Mesenchymal stem cell (in vitro differentiated cells and primary cell): ENCODE measurements at regions not wholly inside any gene's neighbourhood (a gene's known extent, or its start where the extent isn't known, plus 50 kb on each side); places are given as distances from the start of the nearest gene placed in this dataset.
A peak's percentile ranks its signal among the peaks of the same experiment; 100 is the strongest.

ENCODE experiments used
- DNase-seq: peaks from one replicate; pipeline ENCODE4 v3.0.0-alpha.2; 2013
- H2AFZ ChIP-seq: one replicate; pipeline ENCODE4 v1.6.1; 2013; ENCODE audit warnings: low read depth, mild to moderate bottlenecking, control low read depth, inconsistent platforms, low read length, moderate library complexity
- H2AK5ac ChIP-seq: 2 replicates; pipeline ENCODE4 v1.6.1; 2013; ENCODE audit warnings: low read length, moderate library complexity, mild to moderate bottlenecking, inconsistent platforms; ENCODE audit not compliant: severe bottlenecking
- H2BK120ac ChIP-seq: one replicate; pipeline ENCODE4 v1.6.1; 2013; ENCODE audit warnings: low read depth, mild to moderate bottlenecking, inconsistent platforms, low read length, moderate library complexity
- H2BK12ac ChIP-seq, 2 experiments: one replicate each; pipeline ENCODE4 v1.6.1; 2013; ENCODE audit warnings: inconsistent platforms in 2 of 2, low read length in 2 of 2, mild to moderate bottlenecking in 2 of 2, moderate library complexity in 2 of 2, control low read depth in 1 of 2
- H2BK15ac ChIP-seq: one replicate; pipeline ENCODE4 v1.6.1; 2013; ENCODE audit warnings: mild to moderate bottlenecking, low read depth, inconsistent platforms; ENCODE audit not compliant: poor library complexity, severe bottlenecking
- H2BK5ac ChIP-seq: 2 replicates; pipeline ENCODE4 v1.6.1; 2013; ENCODE audit warnings: low read depth, mild to moderate bottlenecking, low read length, control low read depth, inconsistent platforms; ENCODE audit not compliant: poor library complexity, severe bottlenecking
- H3K14ac ChIP-seq, 2 experiments: one replicate each; pipeline ENCODE4 v1.6.1; 2013; ENCODE audit warnings: inconsistent platforms in 2 of 2, low read length in 2 of 2, control low read depth in 1 of 2, mild to moderate bottlenecking in 1 of 2, moderate library complexity in 1 of 2
- H3K18ac ChIP-seq, 2 experiments: one replicate each; pipeline ENCODE4 v1.6.1; 2013; ENCODE audit warnings: inconsistent platforms in 2 of 2, low read length in 2 of 2, control low read depth in 1 of 2, low read depth in 1 of 2, mild to moderate bottlenecking in 1 of 2
- H3K23ac ChIP-seq, 2 experiments: one replicate each; pipeline ENCODE4 v1.6.1; 2013; ENCODE audit warnings: inconsistent platforms in 2 of 2, low read length in 2 of 2, mild to moderate bottlenecking in 2 of 2, moderate library complexity in 2 of 2, control low read depth in 1 of 2
- H3K27ac ChIP-seq: 2 replicates; pipeline ENCODE4 v1.5.1; 2013; ENCODE audit warnings: mild to moderate bottlenecking, moderate library complexity, low read length, control low read depth, inconsistent platforms; ENCODE audit not compliant: poor library complexity, severe bottlenecking
- H3K27me3 ChIP-seq, 2 experiments: 2 replicates each; pipeline versions ENCODE4 v1.6.1 to v1.7.0; 2013; ENCODE audit warnings: low read length in 2 of 2, mild to moderate bottlenecking in 2 of 2, moderate library complexity in 2 of 2, control low read depth in 1 of 2, inconsistent platforms in 1 of 2; ENCODE audit not compliant: control insufficient read depth in 1 of 2, insufficient read depth in 1 of 2
- H3K36me3 ChIP-seq, 2 experiments: 2 replicates each; pipeline versions ENCODE4 v1.6.1 to v1.7.0; 2013; ENCODE audit warnings: low read length in 2 of 2, control low read depth in 1 of 2, inconsistent platforms in 1 of 2, low read depth in 1 of 2, mild to moderate bottlenecking in 1 of 2; ENCODE audit not compliant: insufficient read depth in 2 of 2, control insufficient read depth in 1 of 2
- H3K4ac ChIP-seq, 2 experiments: one replicate each; pipeline ENCODE4 v1.6.1; 2013; ENCODE audit warnings: inconsistent platforms in 2 of 2, low read length in 2 of 2, mild to moderate bottlenecking in 2 of 2, moderate library complexity in 2 of 2, control low read depth in 1 of 2, low read depth in 1 of 2
- H3K4me1 ChIP-seq: 2 replicates; pipeline ENCODE4 v1.6.1; 2013; ENCODE audit warnings: low read depth, low read length, control low read depth; ENCODE audit not compliant: control insufficient read depth, insufficient read depth
- H3K4me2 ChIP-seq: 2 replicates; pipeline ENCODE4 v1.6.1; 2013; ENCODE audit warnings: low read length, mild to moderate bottlenecking, inconsistent platforms; ENCODE audit not compliant: poor library complexity, severe bottlenecking
- H3K4me3 ChIP-seq, 2 experiments: 2 replicates each; pipeline versions ENCODE4 v1.5.1 to v1.7.0; 2013; ENCODE audit warnings: low read length in 2 of 2, mild to moderate bottlenecking in 2 of 2, control low read depth in 1 of 2, low read depth in 1 of 2; ENCODE audit not compliant: insufficient read depth in 1 of 2
- H3K79me1 ChIP-seq: replicated peaks from 2 replicates; pipeline ENCODE4 v1.6.1; 2013; ENCODE audit warnings: mild to moderate bottlenecking, control low read depth, low read length, inconsistent platforms; ENCODE audit not compliant: poor library complexity, severe bottlenecking
- H3K9ac ChIP-seq: 2 replicates; pipeline ENCODE4 v1.7.0; 2013; ENCODE audit warnings: mild to moderate bottlenecking, low read length, moderate library complexity
- H3K9me3 ChIP-seq: 2 replicates; pipeline ENCODE4 v1.7.0; 2013; ENCODE audit warnings: mild to moderate bottlenecking, low read length; ENCODE audit not compliant: control insufficient read depth
- H4K8ac ChIP-seq: one replicate; pipeline ENCODE4 v1.6.1; 2013; ENCODE audit warnings: inconsistent platforms, mild to moderate bottlenecking, low read length, moderate library complexity
- H4K91ac ChIP-seq: one replicate; pipeline ENCODE4 v1.6.1; 2013; ENCODE audit warnings: mild to moderate bottlenecking, low read length, inconsistent platforms
- WGBS: methylation state at CpG from one replicate; pipeline ENCODE4 v1.1.7; 2013; ENCODE audit warnings: mixed read lengths; 5-methylcytosine and 5-hydroxymethylcytosine counted together

GRCh38 chr10:108469940-108470339, 1305.4 kb upstream of the SORCS1 start:
- Histone ChIP-seq H3K4me1 (peaks cover 3% of the 10 kb centered on the region), H2BK15ac (no peak overlapping the region), H4K8ac (no peak overlapping the region), H3K79me1 (no peaks in the 10 kb centered on the region), H3K23ac (no peak overlapping the region), H2AFZ (no peak overlapping the region), H3K27ac (no peak overlapping the region), H3K14ac (no peak overlapping the region), H2BK5ac (no peak overlapping the region), H3K36me3 (no peaks in the 10 kb centered on the region), H3K18ac (no peak overlapping the region), H3K4ac (no peak overlapping the region), H2AK5ac (no peak overlapping the region), H3K9me3 (peaks cover 6% of the 10 kb centered on the region), H3K4me3 (no peak overlapping the region), H4K91ac (no peak overlapping the region), H2BK120ac (no peak overlapping the region), H2BK12ac (no peak overlapping the region), H3K9ac (no peak overlapping the region), H3K4me2 (no peak overlapping the region), H3K27me3 (peaks cover 0 to 4% of the 10 kb centered on the region in 2 experiments)
- 63% methylated on average over 3 of the region's 3 CpGs for WGBS
- DNase-seq, result no peak

- H3K36me3 ChIP-seq, result no peaks in the 10 kb centered on the region
- H3K79me1 ChIP-seq, result no peaks in the 10 kb centered on the region
- peaks cover 6% of the 10 kb centered on the region for H3K9me3 ChIP-seq
- no peak overlapping the region for H2AK5ac ChIP-seq
- peak overlapping the region; percentile 80 for H3K9ac ChIP-seq
- 5% methylated on average over 34 of the region's 62 CpGs for WGBS
- peak overlapping the region; percentile 49 for H4K8ac ChIP-seq
- peak overlapping the region; percentile 34 for H2BK120ac ChIP-seq
- no peak overlapping the region for H2BK12ac ChIP-seq
- H4K91ac ChIP-seq, result no peak overlapping the region
- DNase-seq, result peak; percentile 6
- peak overlapping the region; percentile 23 for H2BK15ac ChIP-seq
- H3K18ac ChIP-seq, result peak overlapping the region; percentile 13 to 33
- no peak overlapping the region for H3K14ac ChIP-seq
- no peak overlapping the region for H2BK5ac ChIP-seq
- peaks cover 3% of the 10 kb centered on the region for H3K4me1 ChIP-seq
- peaks cover 0 to 4% of the 10 kb centered on the region in 2 experiments for H3K27me3 ChIP-seq
- H3K4me2 ChIP-seq, result no peak overlapping the region
- H3K4ac ChIP-seq, result no peak overlapping the region
- peak overlapping the region; percentile 33 to 84 for H3K4me3 ChIP-seq
- peak overlapping the region in 1 of 2 experiments; percentile 3 for H3K23ac ChIP-seq
- no peak overlapping the region for H2AFZ ChIP-seq
- H3K27ac ChIP-seq, result no peak overlapping the region
These were observed 1301.5 kb upstream of the SORCS1 start for GRCh38 chr10:108465871-108466641.

- Histone ChIP-seq H3K4me3 (no peak overlapping the region), H3K4ac (no peak overlapping the region), H3K27me3 (peaks cover 0 to 4% of the 10 kb centered on the region in 2 experiments), H3K9me3 (no peaks in the 10 kb centered on the region), H3K9ac (no peak overlapping the region), H3K79me1 (no peaks in the 10 kb centered on the region), H3K4me2 (no peak overlapping the region), H2BK15ac (no peak overlapping the region), H2BK120ac (no peak overlapping the region), H2BK12ac (no peak overlapping the region), H2AK5ac (no peak overlapping the region), H3K4me1 (peaks cover 3% of the 10 kb centered on the region), H3K23ac (no peak overlapping the region), H4K8ac (no peak overlapping the region), H2AFZ (no peak overlapping the region), H2BK5ac (no peak overlapping the region), H3K27ac (no peak overlapping the region), H3K36me3 (no peaks in the 10 kb centered on the region), H4K91ac (no peak overlapping the region), H3K14ac (no peak overlapping the region), H3K18ac (no peak overlapping the region)
- 100% methylated on average over 1 of the region's 2 CpGs for WGBS
- DNase-seq, result no peak
These were observed 1297.5 kb upstream of the SORCS1 start for GRCh38 chr10:108462005-108462404.

- Histone ChIP-seq H3K23ac (no peak overlapping the region), H3K79me1 (no peaks in the 10 kb centered on the region), H3K4me1 (no peaks in the 10 kb centered on the region), H3K18ac (no peak overlapping the region), H2AFZ (no peak overlapping the region), H3K4ac (no peak overlapping the region), H3K4me2 (no peak overlapping the region), H2BK120ac (no peak overlapping the region), H3K9me3 (no peaks in the 10 kb centered on the region), H3K14ac (no peak overlapping the region), H3K36me3 (no peaks in the 10 kb centered on the region), H3K9ac (peak overlapping the region; percentile 73), H2BK12ac (no peak overlapping the region), H3K4me3 (peak overlapping the region in 1 of 2 experiments; percentile 64), H3K27me3 (no peaks in the 10 kb centered on the region), H4K91ac (no peak overlapping the region), H2BK15ac (no peak overlapping the region), H4K8ac (no peak overlapping the region), H2BK5ac (no peak overlapping the region), H3K27ac (no peak overlapping the region), H2AK5ac (no peak overlapping the region)
- DNase-seq, result no peak
These were observed 1290.3 kb upstream of the SORCS1 start for GRCh38 chr10:108454793-108455192.
